Erythroblast (primary cell): ENCODE measurements at regions not wholly inside any gene's neighbourhood (a gene's known extent, or its start where the extent isn't known, plus 50 kb on each side); places are given as distances from the start of the nearest gene placed in this dataset.

ENCODE experiments used
- DNase-seq, 2 experiments: peaks; one replicate each; lab custom pipeline; 2025; lab: John Stamatoyannopoulos, UW
- GATA1 ChIP-seq: IDR thresholded peaks from 2 replicates; pipeline ENCODE4 v1.6.1; 2011; ENCODE audit warnings: low read depth, mild to moderate bottlenecking, control low read depth, low read length, moderate library complexity
- POLR2A ChIP-seq: IDR thresholded peaks from 2 replicates; pipeline ENCODE4 v1.6.1; 2011; ENCODE audit warnings: mild to moderate bottlenecking, low read length

DNA sequence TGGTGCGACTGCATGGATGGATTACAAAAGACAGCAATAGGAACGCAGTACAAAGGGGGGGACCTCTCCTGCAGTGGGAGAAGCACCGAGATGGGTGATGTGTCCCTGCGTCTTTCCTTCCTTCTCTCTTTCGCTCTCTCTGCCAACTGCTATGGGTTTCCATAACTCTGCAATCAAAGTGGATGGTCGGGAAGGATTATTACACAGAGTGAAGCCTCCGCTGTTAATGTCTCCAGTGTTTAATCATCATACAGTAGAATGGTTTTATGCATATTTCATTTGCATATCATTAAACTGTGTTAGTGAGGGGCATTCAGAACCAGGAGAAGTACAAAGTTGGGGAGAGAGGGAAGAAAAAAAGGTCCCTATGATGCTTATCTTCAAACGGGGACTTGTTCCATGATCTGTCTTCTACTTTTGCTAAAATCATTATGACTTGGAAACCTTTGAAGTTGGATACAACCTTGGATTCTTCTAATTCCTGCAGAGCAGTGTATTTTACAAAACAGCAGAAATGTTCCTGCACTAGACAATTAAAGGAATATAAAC lies 255.9 kb upstream of the PMFBP1 start:
- no peak for DNase-seq
- no peak for TF ChIP-seq POLR2A
- TF ChIP-seq GATA1: no peak

DNA sequence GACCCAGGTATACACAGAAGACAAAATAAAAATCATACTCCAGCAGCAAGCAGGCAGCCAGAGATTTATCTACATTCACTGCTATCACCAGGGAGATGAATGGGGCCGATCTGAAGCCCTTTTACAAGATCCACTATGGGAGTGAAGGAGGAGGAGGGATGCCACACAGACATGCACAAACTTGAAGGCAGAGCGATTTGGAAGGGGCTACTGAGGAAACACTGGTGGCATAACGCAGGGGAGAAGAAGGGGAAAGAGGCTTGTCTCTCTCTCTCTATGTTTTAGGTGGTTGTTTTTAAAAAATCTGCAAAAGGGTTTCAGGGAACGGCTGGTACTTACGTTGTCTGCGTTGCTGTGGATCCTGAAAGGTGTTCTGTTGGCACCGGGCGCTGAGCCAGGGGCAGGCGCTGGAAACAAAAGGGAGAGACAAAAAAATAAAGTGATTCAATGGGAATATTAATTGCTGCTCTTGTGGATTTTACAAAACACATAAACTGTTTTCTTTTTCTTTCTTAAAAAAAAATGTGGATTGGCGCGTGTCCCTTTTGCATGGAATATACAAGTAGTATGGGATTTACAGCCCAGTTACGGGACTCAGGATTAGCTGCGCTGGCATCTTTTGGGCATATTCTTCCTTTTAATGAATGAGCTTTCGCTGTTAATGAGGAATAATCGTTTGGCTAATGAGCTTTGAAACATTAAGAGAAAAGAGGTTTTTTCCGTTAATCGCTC lies 255.3 kb upstream of the PMFBP1 start:
- no peak for TF ChIP-seq POLR2A
- TF ChIP-seq GATA1: no peak
- DNase-seq: no peak

DNA sequence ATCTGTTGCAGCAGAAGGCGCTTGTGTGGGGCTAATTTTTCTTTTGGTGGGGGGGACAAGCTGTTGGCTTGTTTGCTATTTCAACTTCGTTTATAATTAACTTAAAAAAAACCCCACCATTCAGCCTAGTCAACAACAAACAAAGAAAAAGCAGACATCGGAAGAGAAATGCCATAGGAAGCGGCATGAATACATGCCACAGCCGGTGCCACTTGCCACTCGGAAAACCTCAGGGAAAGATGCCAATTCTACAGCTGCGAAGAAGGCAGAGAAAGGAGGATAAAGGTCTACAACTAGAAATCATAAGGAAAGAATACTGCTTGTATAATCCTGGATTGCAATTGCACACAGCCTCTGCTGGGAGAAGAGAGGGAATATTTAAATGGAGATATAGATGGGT lies 254.4 kb upstream of the PMFBP1 start:
- no peak for TF ChIP-seq GATA1
- TF ChIP-seq POLR2A: no peak
- DNase-seq: no peak

DNA sequence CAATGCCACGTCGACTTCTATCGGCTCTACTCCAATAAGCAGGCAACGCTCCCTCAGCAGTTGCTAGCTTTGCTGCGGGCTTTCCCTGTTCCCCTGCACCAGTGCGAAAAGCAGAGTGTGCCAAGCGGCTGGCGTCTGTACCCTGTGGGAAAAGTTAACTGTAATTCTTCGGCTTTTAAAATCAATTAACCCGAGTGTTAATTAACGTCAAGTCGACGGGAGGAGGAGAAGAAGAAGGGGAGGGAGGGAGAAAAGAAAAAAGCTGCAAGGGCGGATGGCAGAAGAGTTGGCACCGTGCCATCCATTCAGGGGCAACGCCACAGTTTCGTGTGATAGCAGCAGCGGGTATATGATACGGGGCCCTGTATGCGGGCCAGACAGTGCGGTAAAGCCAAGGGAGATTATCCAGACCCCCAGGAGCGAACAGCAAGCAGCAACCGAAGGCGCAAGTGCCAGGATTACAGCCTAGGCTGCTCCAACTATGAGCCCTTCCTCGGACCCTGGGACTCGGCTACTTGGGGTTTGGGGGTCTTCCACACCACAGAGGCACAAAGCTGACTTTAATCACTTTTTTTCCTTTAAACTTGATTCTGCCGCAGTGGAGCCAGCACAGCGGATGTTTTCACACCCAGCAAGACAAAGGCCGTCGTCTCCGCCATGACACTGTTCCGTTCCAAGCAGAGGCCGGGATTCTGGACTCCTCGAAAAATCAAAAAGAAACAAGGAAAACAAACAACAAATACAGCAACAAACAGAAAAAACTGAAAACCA lies 253.8 kb upstream of the PMFBP1 start:
- TF ChIP-seq POLR2A: no peak
- no peak for TF ChIP-seq GATA1
- DNase-seq: no peak

DNA sequence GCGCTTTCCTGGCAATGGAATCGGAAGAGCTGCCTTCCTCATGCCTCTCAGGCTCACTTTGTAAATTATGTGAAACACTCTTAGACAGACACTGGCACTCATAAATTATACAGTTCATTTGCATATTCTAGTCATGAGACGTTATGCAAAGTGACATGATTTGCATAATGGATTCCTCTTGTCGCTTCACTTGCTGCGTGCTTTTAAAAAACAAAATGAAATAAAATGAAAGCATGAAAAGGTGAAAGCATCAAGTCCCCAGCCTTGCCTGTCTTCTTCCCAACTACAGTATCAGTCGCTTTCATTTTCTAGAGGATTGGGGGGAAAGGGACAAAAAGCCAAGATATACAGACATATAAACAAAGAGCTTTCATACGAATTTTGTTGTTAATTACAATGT lies 252.8 kb upstream of the PMFBP1 start:
- TF ChIP-seq POLR2A: no peak
- TF ChIP-seq GATA1: no peak
- no peak for DNase-seq

DNA sequence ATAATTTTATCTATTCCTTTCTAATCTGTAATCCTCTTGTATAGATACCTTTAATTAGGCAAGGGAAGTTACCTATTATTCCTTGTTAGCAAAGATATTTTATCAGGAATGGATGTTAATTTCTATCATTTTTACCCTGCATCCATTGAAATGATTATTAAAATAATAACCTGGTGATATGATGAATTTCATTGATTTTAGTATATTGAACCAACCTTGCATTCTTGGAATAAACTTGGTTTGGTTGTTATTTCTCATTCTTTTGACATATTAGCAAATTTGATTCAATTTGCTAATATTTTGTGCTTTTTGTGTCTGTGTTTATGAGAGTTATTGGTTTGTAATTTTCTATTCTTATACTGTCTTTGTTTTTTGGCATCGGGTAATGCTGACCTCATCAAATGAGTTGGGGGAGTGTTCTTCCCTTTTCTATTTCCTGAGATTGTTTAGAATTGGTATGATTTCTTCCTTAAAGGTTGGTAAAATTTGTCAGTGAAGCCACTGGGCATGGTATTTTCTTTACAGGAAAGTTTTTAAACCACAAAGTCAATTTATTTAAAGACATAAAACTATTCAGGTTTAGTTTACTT lies 250.4 kb upstream of the PMFBP1 start:
- TF ChIP-seq GATA1: no peak
- no peak for TF ChIP-seq POLR2A
- DNase-seq: no peak

DNA sequence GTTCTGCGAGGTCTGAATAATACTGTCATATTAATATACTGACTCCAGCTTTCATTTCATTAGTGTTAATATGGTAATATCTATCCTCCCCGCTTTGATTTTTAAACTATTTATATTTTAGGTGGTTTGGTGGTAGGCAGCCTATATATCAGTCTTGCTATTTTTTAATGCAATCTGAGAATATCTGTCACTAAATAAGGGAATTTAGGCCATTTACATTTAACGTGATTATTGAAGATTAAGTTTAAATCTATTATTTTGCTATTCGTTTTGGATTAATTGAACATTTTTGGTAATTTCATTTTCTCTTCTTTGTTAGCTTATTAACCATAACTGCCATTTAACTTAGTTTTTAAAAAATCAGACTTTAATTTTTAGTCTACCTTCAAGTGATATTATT lies 247.7 kb upstream of the PMFBP1 start:
- DNase-seq: no peak
- TF ChIP-seq POLR2A (no peak), GATA1 (no peak)

DNA sequence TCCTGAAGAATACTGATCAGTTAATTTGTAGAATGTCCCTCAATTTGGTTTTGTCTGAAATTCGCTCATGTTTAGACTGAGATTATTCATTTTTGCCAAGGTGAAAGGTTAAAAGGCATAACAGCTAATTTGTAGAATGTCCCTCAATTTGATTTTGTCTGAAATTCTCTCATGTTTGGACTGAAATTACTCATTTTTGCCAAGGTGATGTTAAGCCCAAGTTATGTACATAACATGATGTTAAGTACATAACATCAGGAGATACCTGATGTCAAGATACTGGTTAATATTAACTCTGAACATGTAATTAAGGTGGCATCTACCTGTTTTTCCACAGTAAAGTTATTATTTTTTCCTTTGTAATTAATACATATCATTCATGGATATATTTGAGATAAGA lies 243.4 kb upstream of the PMFBP1 start:
- TF ChIP-seq POLR2A (no peak), GATA1 (no peak)
- DNase-seq: no peak

DNA sequence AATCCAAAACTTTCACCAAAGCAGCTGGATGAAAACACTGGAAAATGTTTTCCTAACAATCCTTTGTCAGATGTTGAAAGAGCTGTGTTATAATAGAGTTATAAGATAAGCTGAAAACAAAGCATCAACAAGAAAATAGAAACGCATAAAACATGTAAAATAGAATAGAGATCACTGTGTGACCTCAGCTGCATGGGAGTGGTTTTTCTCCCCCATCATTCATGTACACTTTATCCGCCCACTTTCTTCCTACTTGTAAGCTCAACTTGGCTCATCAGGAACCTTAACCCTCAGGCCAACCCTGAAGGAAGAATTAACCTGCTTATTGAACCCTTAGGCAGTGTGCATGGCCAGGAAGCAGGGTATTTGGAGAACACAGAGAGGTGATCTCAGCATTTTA lies 238.5 kb upstream of the PMFBP1 start:
- no peak for DNase-seq

DNA sequence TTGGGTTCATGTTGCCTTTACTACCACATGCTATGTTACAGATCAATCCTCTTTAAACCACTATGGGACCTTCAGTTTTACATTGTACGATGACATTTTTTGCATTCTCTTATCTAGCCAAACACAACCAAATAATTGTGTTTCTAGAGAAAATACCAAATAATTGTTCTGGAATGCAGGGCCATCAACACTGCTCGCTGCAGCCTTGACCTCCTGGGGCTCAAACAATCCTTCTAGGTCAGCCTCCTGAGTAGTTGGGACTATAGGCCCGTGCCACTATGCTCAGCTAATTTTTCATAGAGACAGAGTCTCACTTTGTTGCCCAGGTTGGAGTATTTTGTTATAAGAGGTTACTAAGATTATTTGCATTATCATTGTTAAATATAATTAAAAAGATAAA lies 237.5 kb upstream of the PMFBP1 start:
- no peak for DNase-seq
- TF ChIP-seq GATA1 (no peak), POLR2A (no peak)

More for the DNA sequence above, 238.5 kb upstream of the PMFBP1 start:
- TF ChIP-seq GATA1 (no peak), POLR2A (no peak)

DNA sequence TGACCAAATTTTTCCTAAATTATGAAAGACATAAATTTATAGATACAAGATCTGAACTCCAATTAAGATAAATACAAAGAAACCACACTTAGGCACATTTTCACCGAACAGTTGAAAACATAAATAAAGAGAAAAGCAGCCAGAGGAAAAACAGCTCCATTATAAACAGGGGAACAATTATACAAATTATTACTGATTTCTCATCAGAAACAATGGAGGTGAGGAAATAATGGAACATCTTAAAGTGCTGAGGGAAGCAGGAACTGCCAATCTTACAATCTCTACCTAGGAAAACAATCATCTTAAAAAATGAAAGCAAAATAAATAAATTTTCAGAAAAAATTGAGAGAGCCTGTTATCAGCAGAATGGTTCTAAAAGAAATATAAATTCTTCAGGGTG lies 234.4 kb upstream of the PMFBP1 start:
- DNase-seq: no peak
- TF ChIP-seq GATA1 (no peak), POLR2A (no peak)

DNA sequence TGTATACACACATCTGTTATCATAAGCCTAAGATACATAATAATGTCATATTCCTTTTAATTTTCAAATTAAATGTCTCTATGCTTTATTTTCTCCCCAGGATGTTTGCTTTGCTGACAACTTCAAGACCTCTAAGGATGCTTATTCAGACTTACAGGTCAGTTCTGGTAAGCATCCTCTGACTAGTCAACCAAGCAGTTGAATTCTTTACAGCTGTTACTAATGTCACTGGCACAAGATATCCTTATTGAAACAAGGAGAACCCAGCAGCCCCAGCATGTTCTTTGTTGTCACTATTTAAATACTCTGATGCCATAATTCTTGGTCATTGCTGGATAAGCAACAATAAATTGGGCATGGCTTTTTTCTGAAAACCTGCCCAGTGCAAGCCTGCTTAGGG lies 232.3 kb upstream of the PMFBP1 start:
- no peak for DNase-seq

DNA sequence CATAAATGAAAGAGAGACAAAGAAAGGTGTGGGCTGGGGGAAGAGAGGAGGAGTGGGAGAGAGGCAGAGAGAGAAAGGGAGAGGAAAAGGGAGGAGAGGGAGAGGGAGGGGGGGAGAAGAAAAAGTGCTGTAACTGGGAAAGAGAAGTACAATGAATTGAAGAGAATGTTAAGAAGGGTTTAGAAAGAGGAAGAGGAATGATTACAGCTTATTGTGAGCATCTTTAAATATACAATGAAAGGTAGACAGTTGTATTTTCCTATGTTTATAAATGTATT lies 229.1 kb upstream of the PMFBP1 start:
- no peak for DNase-seq

More for the DNA sequence above, 232.3 kb upstream of the PMFBP1 start:
- TF ChIP-seq POLR2A (no peak), GATA1 (no peak)

More for the DNA sequence above, 229.1 kb upstream of the PMFBP1 start:
- TF ChIP-seq POLR2A (no peak), GATA1 (no peak)
